Middle frontal gyrus (tissue), 1 donor: ENCODE measurements at regions not wholly inside any gene's neighbourhood (a gene's known extent, or its start where the extent isn't known, plus 50 kb on each side); places are given as distances from the start of the nearest gene placed in this dataset.
"Not testable (repeated sequence)": the region's sequence is repeated elsewhere in the genome, so short reads cannot be mapped to it uniquely, and the experiment has no call there.

Source experiments
- DNase-seq: peaks from one replicate; pipeline ENCODE4 v3.0.0-alpha.2; 2015; ENCODE audit warnings: low spot score; ENCODE audit errors: extremely low spot score

DNA sequence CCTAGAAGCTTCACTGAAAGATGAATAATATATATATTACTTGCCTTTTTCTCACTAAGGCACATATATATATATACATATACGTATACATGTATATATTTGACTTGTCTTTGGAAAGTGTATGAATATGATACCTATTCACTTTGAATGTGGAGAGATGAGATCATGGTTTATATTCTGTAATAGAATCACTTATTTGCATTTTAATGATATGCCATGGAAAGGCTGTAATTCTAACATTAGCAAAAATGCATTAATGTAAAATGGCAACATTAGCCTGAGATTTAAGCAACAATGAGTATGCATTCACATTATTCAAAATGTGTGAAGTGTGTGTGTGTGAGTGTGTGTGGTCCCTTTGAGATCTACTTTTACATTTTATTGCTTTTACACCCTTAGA lies 54.5 kb upstream of the PRKD1 start:
- no peak for DNase-seq

DNA sequence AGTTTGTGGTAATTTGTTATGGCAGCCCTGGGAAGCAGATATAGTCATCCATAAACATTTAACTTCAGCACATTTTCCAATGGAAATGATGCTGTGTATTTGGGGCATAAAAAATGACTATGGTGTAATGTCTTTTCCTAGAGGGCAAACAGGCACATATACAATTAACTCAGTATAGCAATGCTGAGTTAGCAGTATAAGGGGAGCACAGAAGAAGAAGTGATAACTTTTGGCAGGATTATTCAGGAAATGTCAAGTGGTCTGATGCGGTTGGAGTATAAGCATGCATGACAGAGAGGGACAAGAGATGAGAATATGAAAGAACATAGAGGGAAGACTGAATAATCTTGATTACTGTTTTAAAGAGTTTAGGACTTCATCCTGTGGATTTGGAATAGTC lies 55.3 kb upstream of the PRKD1 start:
- no peak for DNase-seq

DNA sequence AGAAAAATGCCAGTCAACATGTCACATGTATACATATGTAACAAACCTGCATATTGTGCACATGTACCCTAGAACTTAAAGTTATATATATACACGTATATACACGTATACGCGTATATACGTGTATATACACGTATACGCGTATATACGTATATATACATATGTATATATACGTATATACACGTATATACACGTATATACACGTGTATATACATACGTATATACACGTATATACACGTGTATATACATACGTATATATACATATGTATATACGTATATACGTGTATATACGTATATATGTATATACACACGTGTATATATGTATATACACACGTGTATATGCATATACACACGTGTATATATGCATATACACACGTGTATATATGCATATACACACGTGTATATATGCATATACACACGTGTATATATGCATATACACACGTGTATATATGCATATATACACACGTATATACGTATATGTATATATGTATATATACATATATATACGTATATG lies 62.8 kb upstream of the PRKD1 start:
- DNase-seq, result not testable (repeated sequence)

DNA sequence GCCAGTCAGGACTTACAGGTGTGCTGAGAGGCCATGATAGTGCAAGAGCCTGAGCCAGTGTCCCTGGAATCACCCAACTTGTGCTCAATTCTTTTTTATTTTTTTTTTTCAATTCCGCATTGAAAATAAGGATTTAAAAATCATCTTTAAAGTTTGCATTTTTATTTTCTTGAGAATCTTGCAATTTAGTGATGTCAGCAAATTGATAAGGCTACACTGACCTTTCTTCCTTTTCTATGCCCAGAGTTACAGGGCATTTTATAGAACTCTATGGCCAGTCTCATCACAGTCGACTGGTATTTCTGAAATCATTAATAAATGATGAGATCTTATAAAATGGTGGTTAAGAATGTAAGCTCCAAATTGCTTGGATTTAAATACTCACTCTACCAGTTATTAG lies 63.3 kb upstream of the PRKD1 start:
- DNase-seq, result no peak

DNA sequence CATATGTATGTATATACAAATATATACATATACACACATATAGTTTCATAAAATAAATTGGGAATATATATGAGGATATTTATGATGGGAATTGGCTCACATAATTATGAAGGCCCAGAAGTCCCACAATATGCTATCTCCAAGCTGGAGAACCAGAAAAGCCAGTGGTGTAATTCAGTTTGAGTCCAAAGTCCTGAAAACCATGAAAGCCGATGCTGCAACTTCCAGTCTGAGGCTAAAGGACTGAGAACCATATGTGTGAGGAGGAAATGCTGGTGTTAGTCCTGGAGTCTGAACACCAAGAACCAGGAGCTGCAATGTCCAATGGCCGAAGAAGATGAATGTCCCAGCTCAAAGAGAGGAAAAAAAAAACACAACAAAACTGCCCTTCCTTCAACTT lies 65.5 kb upstream of the PRKD1 start:
- DNase-seq, result no peak

DNA sequence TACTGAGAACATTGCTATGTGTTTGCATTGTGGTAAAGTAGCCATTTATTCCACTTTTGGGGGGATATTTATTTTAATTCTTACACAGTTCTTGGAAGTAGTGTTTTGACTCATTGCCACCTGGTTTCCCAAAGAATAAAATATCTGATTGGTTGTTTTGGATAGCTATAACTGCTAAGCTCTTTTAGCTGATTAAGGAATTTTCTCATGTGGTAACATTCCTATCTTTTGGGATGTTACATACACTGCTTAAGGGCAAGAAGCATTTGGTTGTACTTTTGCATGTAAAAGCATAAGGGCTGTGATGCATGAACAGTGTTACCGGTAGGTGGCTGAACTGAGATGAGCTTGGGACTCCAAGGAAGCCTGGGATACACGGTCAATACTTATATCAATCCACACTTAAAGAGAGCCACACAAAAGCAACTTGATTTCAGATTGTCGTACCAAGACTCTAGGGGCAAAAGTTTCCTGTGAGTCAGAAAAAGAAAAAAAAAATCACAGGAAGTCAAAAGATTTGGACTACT lies 71.4 kb upstream of the PRKD1 start:
- no peak for DNase-seq

DNA sequence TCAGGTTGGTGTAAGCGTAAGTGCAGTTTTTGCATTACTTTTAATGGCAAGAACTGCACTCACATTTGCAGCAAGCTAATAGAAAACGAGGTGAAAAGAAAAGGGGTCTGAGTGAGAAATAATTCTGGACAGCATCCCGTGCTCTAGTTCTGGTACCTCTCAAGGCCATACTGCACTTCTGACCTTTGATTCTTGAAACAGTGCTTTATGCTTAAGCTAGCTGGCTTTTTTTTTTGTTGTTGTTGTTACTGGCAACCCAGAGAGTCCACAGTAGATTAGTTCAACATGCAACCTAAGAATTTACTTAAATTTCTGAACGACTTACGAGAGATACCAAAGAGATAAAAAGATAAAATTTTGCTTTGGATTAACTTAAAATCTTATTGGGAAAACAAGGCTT lies 75.2 kb upstream of the PRKD1 start:
- DNase-seq, result no peak

DNA sequence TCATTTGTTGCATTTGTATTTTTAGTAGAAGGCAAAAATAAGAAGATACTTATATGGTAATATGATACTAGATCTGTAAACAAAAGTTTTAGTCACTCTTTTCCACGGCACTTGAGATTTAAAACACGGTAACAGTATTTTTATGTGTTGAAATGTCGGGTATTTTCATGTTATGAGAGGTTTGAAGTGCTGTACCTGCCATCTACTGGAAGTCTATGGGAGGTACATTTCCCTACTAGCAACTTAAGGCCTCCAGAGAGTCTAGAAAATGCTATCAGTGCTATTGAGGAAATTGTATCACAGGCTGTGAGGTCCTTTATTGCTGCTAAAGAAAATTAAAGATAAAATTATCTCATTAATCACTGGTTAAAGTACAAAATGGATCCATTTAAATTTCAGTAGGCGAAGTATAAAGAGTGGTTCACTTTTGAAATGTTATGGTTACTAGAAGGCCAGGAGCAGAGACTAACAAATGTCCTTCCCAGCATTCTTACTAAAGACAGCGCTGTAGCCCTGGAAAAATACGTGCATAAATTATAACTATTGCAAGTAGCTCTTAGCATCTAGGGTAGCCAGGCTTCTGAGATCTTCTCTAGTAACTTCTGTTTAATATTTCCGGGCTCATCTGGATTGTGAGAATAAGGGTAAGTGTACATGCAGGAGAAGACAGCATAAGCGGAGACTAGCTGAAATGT lies 77.6 kb upstream of the PRKD1 start:
- DNase-seq, result peak; percentile 68

DNA sequence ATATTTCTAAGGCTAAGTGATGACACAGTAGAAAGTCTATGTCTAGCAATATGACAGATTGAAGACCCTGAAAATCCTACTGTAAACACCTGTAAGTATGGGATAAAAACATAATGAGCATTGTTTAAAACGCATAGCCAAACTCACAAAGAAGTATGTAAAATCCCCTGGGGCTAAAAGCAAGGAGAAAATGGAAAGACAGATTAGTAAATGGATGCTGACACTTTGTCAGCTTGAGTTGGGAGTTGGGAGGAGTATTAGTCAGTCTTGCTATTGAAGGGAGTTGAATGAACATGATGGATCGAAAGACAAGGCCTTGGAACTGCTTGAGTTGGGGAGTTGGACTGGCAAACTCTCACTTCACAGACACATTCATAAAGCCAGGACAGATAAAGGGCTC lies 79.0 kb upstream of the PRKD1 start:
- no peak for DNase-seq

DNA sequence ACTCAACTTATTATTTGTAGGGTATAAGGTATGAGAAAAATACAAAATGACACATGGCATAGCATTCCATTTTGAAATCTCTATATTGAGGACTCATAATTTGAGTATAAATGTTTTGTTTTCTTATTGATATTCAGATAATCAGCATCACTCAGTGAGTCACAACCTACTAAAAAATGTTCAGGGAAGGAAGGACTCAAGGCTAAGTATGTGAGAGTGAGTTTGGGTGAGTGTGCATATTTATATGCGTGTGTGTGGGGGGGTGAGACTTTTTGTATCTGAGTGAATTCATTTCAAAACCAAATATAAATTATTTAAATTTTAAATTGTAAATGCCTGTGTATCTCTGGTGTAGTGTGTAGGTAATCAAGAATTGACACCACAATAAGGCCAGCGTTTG lies 87.8 kb upstream of the PRKD1 start:
- no peak for DNase-seq

DNA sequence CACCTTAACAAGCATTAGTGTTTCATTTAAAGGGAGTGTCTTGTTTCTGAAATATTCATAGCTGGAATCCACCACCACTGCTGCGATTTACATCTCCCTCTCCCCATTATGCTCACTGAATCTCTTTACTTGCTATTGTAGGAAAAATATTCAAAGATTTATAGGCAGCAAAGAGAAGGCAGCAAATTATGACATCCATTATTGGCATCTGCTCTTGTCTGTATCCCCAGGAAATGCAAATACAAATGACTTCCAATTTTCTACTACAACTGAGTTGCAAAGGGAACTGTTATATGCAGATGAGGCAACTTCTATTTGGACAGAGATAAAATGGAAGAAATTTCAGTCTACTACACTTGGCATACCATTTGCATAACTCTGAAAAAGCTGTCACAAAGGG lies 88.4 kb upstream of the PRKD1 start:
- no peak for DNase-seq

DNA sequence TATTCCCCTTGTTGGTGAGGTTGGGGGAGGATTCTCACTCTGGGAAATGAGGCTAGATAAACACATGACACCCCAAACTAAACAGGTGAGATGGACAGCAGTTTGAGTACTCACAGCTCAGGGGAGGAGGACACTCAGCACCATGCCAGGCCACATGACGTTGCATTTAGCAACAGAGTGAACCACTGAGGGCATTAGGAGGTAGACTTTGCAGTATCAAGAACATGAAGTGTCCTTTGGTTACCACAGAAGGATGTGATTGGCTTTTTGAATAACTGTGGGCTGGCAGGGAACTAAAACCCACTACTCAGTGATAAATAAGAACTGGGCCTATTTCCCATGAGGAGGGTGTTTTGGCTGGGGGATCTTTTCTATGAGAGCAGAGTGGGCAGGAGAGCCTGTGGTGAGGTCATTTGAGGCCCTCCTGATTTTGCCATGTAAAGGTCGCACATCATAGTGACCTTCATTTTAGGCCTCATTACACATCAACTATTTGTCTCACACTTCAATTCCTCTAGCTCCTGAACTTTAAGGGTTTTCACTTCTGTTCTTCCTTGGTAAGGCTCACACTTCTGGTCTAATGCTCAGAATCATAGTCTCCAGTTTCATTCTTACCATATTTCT lies 89.8 kb upstream of the PRKD1 start:
- no peak for DNase-seq

DNA sequence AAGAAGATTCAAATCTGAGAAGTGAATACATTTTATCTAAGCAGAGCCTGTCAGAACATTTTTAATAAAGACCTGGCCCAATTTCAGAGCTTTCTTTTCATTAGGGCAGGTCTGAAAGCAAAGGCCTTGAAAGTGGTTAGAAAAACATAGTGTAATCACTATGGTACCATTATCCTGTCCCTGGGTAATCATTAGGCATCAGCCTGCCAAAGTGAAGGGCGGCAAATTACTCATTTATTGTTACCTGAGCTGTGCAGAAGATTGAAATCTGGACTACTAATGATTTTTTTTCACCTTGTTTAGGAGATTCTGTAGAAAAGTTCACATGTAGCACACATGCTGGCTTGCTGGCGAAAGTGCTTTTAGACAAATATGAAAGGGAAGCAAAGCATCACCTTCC lies 92.6 kb upstream of the PRKD1 start:
- no peak for DNase-seq

DNA sequence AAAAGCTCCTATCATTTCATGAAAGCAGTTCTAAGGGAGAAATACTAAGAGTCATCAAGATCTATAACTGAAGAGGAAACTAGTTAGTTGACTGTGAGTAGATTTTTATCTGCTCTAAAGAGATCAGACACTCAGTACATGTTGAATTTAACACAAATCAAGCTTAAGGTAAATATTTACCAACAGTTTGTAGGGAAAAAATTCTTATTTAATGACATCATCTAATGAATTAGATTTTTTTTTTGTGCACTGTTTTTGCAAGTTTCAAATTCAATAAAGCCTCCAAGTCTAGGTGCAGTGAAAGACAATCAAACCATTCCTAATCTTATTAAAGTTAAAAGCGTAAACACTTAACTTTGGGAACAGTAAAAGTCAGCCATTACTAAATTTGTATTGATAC lies 93.0 kb upstream of the PRKD1 start:
- no peak for DNase-seq

DNA sequence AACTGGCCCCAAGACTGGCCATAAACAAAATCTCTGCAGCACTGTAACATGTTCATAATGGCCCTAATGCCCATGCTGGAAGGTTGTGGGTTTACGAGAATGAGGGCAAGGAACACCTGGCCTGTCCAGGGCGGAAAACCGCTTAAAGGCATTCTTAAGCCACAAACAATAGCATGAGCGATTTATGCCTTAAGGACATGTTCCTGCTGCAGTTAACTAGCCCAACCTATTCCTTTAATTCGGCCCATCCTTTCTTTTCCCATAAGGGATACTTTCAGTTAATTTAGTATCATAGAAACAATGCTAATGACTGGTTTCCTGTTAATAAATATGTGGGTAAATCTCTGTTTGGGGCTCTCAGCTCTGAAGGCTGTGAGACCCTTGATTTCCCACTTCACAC lies 95.7 kb upstream of the PRKD1 start:
- DNase-seq, result not testable (repeated sequence)

DNA sequence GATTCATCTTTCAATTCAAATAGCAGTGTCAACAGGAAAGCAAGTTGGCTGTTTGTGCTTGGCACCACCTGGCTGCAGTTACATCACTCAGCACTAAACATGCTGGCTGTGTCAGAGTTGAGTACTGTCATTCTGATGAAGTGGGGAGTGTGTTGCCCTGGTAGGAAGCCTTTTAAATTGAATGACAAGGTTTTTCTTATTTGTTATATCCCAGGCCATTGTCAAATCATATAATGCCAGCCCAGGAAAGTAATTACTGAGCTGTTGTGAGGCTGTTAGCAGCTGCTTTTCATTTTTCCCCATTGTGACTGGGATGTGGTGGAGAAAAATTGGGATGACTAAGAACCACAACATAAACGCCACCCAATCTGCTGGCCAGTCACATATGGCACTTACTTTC lies 106.5 kb upstream of the PRKD1 start:
- no peak for DNase-seq

DNA sequence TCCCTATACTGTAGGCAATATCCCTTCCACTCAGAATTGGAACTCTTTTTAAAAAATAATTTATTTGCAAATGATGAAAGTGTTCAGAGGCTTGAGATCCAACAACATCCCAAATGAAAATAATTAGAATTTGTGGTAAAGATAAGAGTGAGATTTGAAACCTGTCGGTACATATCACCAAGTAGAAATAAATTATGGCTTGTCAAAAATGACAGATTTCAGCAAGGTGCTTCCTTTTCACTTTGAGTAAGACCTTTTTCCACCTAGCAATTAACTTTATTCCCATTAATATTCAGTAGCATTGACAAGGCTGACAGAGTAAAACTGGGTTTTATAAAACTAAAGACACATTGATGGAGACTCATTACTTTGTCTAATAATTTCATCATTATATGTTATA lies 107.7 kb upstream of the PRKD1 start:
- no peak for DNase-seq

DNA sequence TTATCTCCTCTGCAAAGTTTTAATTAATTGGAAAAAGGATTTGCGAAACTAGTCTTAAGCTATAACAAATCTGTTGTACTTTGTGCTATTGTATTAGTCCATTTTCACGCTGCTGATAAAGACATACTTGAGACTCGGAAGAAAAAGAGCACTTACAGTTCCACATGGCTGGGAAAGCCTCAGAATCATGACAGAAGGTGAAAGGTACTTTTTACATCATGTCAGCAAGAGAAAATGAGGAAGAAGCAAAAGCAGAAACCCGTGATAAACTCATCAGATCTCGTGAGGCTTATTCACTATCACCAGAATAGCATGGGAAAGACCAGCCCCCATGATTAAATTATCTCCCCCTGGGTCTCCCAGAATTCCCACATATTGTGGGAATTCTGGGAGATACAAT lies 118.1 kb upstream of the PRKD1 start:
- DNase-seq, result no peak

DNA sequence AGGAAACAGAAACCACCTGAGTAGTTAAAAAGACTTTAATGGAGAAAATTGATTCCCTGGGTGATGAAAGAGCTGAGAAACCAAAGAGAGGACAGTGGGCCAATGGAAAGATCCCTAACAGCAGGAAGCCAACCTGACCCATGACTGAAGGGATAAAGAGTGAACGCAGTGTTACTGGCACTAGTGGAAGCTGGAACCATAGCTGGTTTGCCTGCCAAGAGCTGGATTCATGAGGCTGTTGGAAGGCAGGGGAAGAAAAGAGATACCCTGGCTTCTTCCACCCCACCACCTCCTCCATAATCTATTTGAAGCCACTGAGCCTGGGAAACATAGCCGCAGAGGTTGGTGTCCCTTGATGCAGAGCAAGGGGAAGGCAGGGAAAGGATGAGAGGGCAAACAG lies 125.5 kb upstream of the PRKD1 start:
- no peak for DNase-seq

DNA sequence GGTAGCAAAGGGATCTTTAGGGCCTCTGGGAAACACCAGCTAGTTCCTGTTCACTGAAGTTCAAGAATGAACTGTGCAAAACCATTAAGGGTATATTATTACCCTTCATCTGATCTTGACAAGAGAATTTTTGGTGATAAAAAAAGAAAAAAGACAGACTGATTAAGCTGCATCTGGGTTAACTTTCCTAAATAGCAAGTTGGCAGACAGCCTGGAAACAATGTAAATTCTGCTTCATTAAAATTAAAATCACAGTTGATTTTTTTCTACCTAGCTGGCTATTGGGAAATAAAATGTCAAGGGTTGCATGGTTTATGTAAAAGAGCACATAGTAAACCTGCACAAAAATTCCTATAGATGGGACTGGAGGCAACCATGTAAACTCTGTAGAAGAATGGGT lies 126.6 kb upstream of the PRKD1 start:
- DNase-seq, result no peak

DNA sequence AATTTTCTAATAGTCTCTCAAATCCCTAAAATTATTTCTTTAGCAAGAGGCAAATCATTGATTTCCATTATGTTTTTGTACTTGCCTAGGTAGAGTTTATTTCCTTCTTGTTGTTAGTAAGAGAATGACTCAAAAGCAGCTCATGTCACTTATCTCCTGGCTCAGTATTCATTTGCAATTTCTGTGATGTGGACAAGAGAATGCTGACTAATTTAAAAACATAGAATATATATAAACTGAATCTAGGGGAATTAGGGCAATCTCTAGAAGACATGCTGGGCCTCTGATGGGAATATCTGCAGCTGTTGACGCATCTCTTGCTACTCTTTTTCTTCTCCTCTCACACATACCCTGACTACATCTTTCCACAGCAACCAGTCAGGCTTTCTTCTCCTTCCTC lies 130.8 kb upstream of the PRKD1 start:
- no peak for DNase-seq

DNA sequence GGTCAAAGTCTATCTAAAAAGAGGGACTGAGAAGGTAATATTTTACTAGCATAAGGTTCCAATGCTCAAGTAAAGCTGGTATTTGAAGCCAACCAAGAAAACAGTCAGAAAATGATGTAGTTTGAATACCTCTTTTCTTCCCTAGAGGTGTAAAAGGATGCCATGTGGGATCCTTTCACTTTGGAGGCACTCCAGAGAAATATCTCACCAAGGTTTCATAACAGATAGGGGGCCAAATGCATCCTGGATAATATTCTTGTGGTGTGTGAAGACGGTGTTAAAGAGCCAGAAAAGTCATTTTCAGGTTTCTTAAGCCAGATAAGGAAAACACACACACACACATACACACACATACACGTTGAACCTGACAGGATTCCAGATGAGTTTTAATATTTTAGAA lies 136.1 kb upstream of the PRKD1 start:
- DNase-seq, result no peak

DNA sequence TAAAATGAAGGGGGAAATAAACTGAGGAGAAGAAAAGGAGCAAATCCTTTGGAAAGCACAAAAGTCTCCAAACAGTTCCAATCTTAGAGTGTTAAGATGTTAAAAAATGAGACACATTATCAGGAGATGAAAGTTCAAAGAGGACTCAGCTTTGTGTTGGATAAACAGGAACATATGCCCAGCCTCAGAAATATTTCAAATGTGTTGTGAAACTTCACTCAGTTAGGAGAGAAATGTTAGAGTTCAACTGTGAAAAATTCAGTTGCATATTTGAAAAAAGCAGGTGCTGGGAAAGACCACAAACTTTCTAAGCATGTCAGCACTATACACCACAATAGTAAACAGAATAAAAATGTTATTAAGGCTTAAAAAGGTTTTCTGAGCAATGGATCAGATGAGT lies 136.8 kb upstream of the PRKD1 start:
- no peak for DNase-seq
